ENCODE measurements at regions not wholly inside any gene's neighbourhood (a gene's known extent, or its start where the extent isn't known, plus 50 kb on each side); places are given as distances from the start of the nearest gene placed in this dataset.

DNA sequence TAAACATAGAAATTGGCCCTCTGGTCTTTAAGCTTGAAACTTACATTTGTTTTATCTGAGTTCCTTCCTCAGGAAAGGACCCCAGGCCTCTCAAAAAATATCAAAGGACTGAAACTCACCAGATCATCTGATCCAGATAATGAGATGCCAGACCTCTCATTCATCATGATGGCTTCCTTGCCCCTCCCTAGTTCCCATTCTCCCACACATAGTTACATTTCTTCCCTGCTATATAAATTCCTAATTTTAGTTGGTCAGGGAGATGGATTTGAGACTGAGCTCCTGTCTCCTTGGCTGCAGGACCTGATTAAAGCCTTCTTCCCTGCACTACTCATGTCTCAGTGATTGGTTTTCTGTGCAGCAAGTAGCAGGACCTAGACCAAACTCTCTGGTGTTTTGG is 119.4 kb upstream of the SPIN1 start:
- TF ChIP-seq CTCF (conservative IDR thresholded peaks at IDR 0.05 in 1 of 2, IDR thresholded peaks at IDR 0.05 in 1 of 2; ENCODE audit: low read depth in 1 of 2, low read length in 2 of 2) (no peak), EZH2 (IDR thresholded peaks at IDR 0.05; ENCODE audit: low read length, missing control alignments) (no peak)

Data from fibroblast of lung (primary cell).